T47D (cell line): ENCODE measurements at regions not wholly inside any gene's neighbourhood (a gene's known extent, or its start where the extent isn't known, plus 50 kb on each side); places are given as distances from the start of the nearest gene placed in this dataset.
"Not testable (repeated sequence)": the region's sequence is repeated elsewhere in the genome, so short reads cannot be mapped to it uniquely, and the experiment has no call there.

Experiments used
- DNase-seq, 2 experiments: peaks; one replicate each; pipeline versions ENCODE4 v3.0.0 to v3.0.0-alpha.2; 2011 to 2012; ENCODE audit warnings: low read depth in 1 of 2, low spot score in 1 of 2
- JUND ChIP-seq: IDR thresholded peaks from 2 replicates; pipeline ENCODE4 v1.6.1; 2012; ENCODE audit warnings: low read depth
- in situ Hi-C: cut with HindIII; loops from 2 replicates; pipeline ENCODE4 v1.10.0; 2016; ENCODE audit warnings: low sequenced_read_pairs, low pct_unique_long_range_greater_than_20kb

GRCh38 chr13:88246239-88246638 is 575.1 kb downstream of the SLITRK5 start:
- in situ Hi-C loops, result no loop called here
- DNase-seq, result no peak
- no peak for TF ChIP-seq JUND

- in situ Hi-C loops, result no loop called here
- TF ChIP-seq JUND, result no peak
- DNase-seq, result no peak
Measured at GRCh38 chr13:88248393-88248792, 577.2 kb downstream of the SLITRK5 start.

- in situ Hi-C loops, result no loop called here
- no peak for DNase-seq
- no peak for TF ChIP-seq JUND
Measured at GRCh38 chr13:88257706-88258105, 586.5 kb downstream of the SLITRK5 start.

- in situ Hi-C loops, result no loop called here
- no peak for TF ChIP-seq JUND
- DNase-seq, result no peak
Measured at GRCh38 chr13:88263808-88264207, 592.6 kb downstream of the SLITRK5 start.

GRCh38 chr13:88281841-88282240 is 610.7 kb downstream of the SLITRK5 start:
- in situ Hi-C loops, result no loop called here
- no peak for DNase-seq
- no peak for TF ChIP-seq JUND

- in situ Hi-C loops, result no loop called here
- DNase-seq, result no peak
- TF ChIP-seq JUND, result no peak
Measured at GRCh38 chr13:88285329-88285728, 614.2 kb downstream of the SLITRK5 start.

GRCh38 chr13:88288326-88288725 is 617.2 kb downstream of the SLITRK5 start:
- TF ChIP-seq JUND, result no peak
- no peak for DNase-seq
- in situ Hi-C loops, result no loop called here

- DNase-seq, in situ Hi-C loops: not testable (repeated sequence)
Measured at GRCh38 chr13:88291731-88292130, 620.6 kb downstream of the SLITRK5 start.

GRCh38 chr13:88294368-88294767 is 623.2 kb downstream of the SLITRK5 start:
- in situ Hi-C loops, result no loop called here
- no peak for DNase-seq
- TF ChIP-seq JUND, result no peak

- in situ Hi-C loops, result no loop called here
- no peak for DNase-seq
Measured at GRCh38 chr13:88303157-88303556, 632.0 kb downstream of the SLITRK5 start.

GRCh38 chr13:88303605-88304004 is 632.4 kb downstream of the SLITRK5 start:
- no peak for DNase-seq
- TF ChIP-seq JUND, result no peak
- in situ Hi-C loops, result no loop called here

More at GRCh38 chr13:88303157-88303556, 632.0 kb downstream of the SLITRK5 start:
- no peak for TF ChIP-seq JUND

- in situ Hi-C loops, result no loop called here
- TF ChIP-seq JUND, result no peak
Measured at GRCh38 chr13:88314496-88314895, 643.3 kb downstream of the SLITRK5 start.

GRCh38 chr13:88329066-88329465 is 657.9 kb downstream of the SLITRK5 start:
- TF ChIP-seq JUND, result no peak
- no peak for DNase-seq
- in situ Hi-C loops, result no loop called here

More at GRCh38 chr13:88314496-88314895, 643.3 kb downstream of the SLITRK5 start:
- no peak for DNase-seq

- DNase-seq, result no peak
- in situ Hi-C loops, result no loop called here
- TF ChIP-seq JUND, result no peak
Measured at GRCh38 chr13:88339271-88339741, 668.1 kb downstream of the SLITRK5 start.
